ENCODE measurements at regions not wholly inside any gene's neighbourhood (a gene's known extent, or its start where the extent isn't known, plus 50 kb on each side); places are given as distances from the start of the nearest gene placed in this dataset.

GRCh38 chr16:72406390-72406789 is 234.4 kb upstream of the PMFBP1 start:
- in situ Hi-C loops (cut with MboI; ENCODE audit: low sequenced_read_pairs in 4 of 4) = no loop called here

GRCh38 chr16:72404299-72404698 is 232.3 kb upstream of the PMFBP1 start:
- Histone ChIP-seq H3K4me1 (no peaks in the 10 kb centered on the region), H3K36me3 (no peaks in the 10 kb centered on the region), H3K27me3 (no peaks in the 10 kb centered on the region), H3K4me3 (no peak overlapping the region), H3K9me3 (no peaks in the 10 kb centered on the region), H3K27ac (no peak overlapping the region)
- TF ChIP-seq CTCF (IDR thresholded peaks at IDR 0.05 in 4 of 5, conservative IDR thresholded peaks at IDR 0.05 in 1 of 5) (no peak), POLR2A (IDR thresholded peaks at IDR 0.05) (no peak)
- no peak for ATAC-seq
- DNase-seq = no peak
- intact Hi-C loops (cut with DNase I; ENCODE audit: low total_unique reads) = loop anchor here (5.0 kb wide), 1 partner anchor 1473 kb away; no protein-coding TSS in a partner anchor
- in situ Hi-C loops (cut with MboI; ENCODE audit: low sequenced_read_pairs in 4 of 4) = no loop called here

More at GRCh38 chr16:72406390-72406789, 234.4 kb upstream of the PMFBP1 start:
- H3K9me3 ChIP-seq = no peaks in the 10 kb centered on the region
- ATAC-seq = no peak
- H3K27me3 ChIP-seq = no peaks in the 10 kb centered on the region
- no peak for DNase-seq
- H3K4me3 ChIP-seq = no peak overlapping the region
- no peak overlapping the region for H3K27ac ChIP-seq
- no peaks in the 10 kb centered on the region for H3K4me1 ChIP-seq
- no peak for TF ChIP-seq CTCF (IDR thresholded peaks at IDR 0.05 in 4 of 5, conservative IDR thresholded peaks at IDR 0.05 in 1 of 5)
- TF ChIP-seq POLR2A (IDR thresholded peaks at IDR 0.05) = no peak
- H3K36me3 ChIP-seq = no peaks in the 10 kb centered on the region
- intact Hi-C loops (cut with DNase I; ENCODE audit: low total_unique reads) = no loop called here

GRCh38 chr16:72401084-72401361 is 229.1 kb upstream of the PMFBP1 start:
- no peak for TF ChIP-seq POLR2A (IDR thresholded peaks at IDR 0.05)
- no peak for TF ChIP-seq CTCF (IDR thresholded peaks at IDR 0.05 in 4 of 5, conservative IDR thresholded peaks at IDR 0.05 in 1 of 5)
- H3K4me1 ChIP-seq = no peaks in the 10 kb centered on the region
- H3K4me3 ChIP-seq = no peak overlapping the region
- no peaks in the 10 kb centered on the region for H3K27me3 ChIP-seq
- in situ Hi-C loops (cut with MboI; ENCODE audit: low sequenced_read_pairs in 4 of 4) (no loop called here), intact Hi-C loops (cut with DNase I; ENCODE audit: low total_unique reads) (loop anchor here (5.0 kb wide), 1 partner anchor 1476 kb away; no protein-coding TSS in a partner anchor)
- H3K9me3 ChIP-seq = no peaks in the 10 kb centered on the region
- no peak overlapping the region for H3K27ac ChIP-seq
- DNase-seq = no peak
- no peaks in the 10 kb centered on the region for H3K36me3 ChIP-seq
- no peak for ATAC-seq

GRCh38 chr16:72400257-72401083 is 228.5 kb upstream of the PMFBP1 start:
- in situ Hi-C loops (cut with MboI; ENCODE audit: low sequenced_read_pairs in 4 of 4) (no loop called here), intact Hi-C loops (cut with DNase I; ENCODE audit: low total_unique reads) (loop anchor here (5.0 kb wide), 1 partner anchor 1477 kb away; no protein-coding TSS in a partner anchor)
- ATAC-seq = peak; percentile 33 to 72

More at GRCh38 chr16:72400257-72401083, 228.5 kb upstream of the PMFBP1 start:
- Histone ChIP-seq H3K27ac (no peak overlapping the region), H3K27me3 (no peaks in the 10 kb centered on the region), H3K36me3 (no peaks in the 10 kb centered on the region), H3K4me3 (no peak overlapping the region), H3K9me3 (no peaks in the 10 kb centered on the region), H3K4me1 (no peaks in the 10 kb centered on the region)
- TF ChIP-seq CTCF (IDR thresholded peaks at IDR 0.05 in 4 of 5, conservative IDR thresholded peaks at IDR 0.05 in 1 of 5) (peak; percentile 29 to 63 (median 43)), POLR2A (IDR thresholded peaks at IDR 0.05) (no peak)
- peak in 1 of 2 donors; percentile 14 for DNase-seq
